ENCODE measurements at regions not wholly inside any gene's neighbourhood (a gene's known extent, or its start where the extent isn't known, plus 50 kb on each side); places are given as distances from the start of the nearest gene placed in this dataset.

- no peak for DNase-seq
Measured at GRCh38 chr12:45674181-45674977, 55.1 kb upstream of the ARID2 start.

GRCh38 chr12:45675534-45675933, 54.0 kb upstream of the ARID2 start:
- DNase-seq, result no peak
